ENCODE measurements at regions not wholly inside any gene's neighbourhood (a gene's known extent, or its start where the extent isn't known, plus 50 kb on each side); places are given as distances from the start of the nearest gene placed in this dataset.

DNA sequence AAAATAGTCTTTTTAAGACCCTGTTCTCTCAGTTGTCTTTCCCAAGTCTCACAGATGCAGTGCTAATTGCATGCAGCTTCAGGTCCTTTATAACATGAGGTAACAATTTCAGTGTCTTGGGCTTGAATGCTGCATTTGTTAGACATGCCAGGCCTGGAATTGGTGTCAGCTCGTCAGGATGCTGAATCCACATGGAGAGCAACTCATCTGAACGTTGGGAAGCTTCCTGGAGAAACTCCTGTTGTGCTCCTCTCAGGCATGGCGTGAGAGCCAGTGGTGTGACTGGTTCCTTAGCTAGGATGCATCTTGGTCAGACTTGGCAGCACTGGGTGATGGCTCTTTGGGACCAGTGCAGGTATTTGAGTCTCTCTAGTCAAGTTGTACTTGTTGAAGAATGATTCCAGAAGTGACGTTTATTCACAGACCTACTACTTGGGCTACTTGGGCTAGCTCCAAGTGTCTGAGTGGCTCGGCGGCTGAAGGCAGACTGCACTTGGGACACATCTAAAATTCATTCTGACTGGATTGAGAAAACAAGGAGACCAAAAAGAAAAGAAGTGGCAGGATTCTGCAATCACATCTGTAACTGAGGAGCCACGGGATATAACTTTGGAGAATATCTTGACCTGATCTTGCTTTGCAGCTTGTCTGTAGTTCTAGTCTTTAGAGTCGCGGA lies 134.8 kb upstream of the ARHGAP5 start:
- Histone ChIP-seq H3K79me1 (ENCODE audit: low read depth in 1 of 2, low read length in 2 of 2) (no peaks in the 10 kb centered on the region), H3K4me1 (ENCODE audit: control insufficient read depth, insufficient read depth, low read length) (no peaks in the 10 kb centered on the region), H3K9me3 (ENCODE audit: control insufficient read depth, insufficient read depth, low read length) (no peaks in the 10 kb centered on the region), H2BK120ac (ENCODE audit: low read depth, low read length) (no peak overlapping the region), H3K14ac (replicated peaks; ENCODE audit: low read depth, low read length) (no peak overlapping the region), H3K9ac (ENCODE audit: low read depth, low read length) (no peak overlapping the region), H3K18ac (ENCODE audit: low read depth, low read length) (no peak overlapping the region), H3K27me3 (ENCODE audit: control insufficient read depth, insufficient read depth, low read length) (peaks cover 7% of the 10 kb centered on the region), H2AK9ac (replicated peaks; ENCODE audit: low read depth, low read length, poor library complexity) (no peak overlapping the region), H2AFZ (replicated peaks; ENCODE audit: low read length, poor library complexity) (no peak overlapping the region), H2AK5ac (ENCODE audit: low read depth, low read length) (no peak overlapping the region), H3K4me3 (ENCODE audit: insufficient read depth, low read depth, low read length) (no peak overlapping the region), H3K36me3 (ENCODE audit: control insufficient read depth, insufficient read depth, low read length) (no peaks in the 10 kb centered on the region), H4K91ac (ENCODE audit: insufficient read depth, low read depth, low read length) (no peak overlapping the region), H3K4ac (ENCODE audit: low read depth, low read length) (no peak overlapping the region), H2BK20ac (ENCODE audit: low read depth, low read length) (no peak overlapping the region), H3K4me2 (ENCODE audit: low read depth, low read length) (no peak overlapping the region), H3K27ac (ENCODE audit: insufficient read depth, low read length) (no peak overlapping the region), H4K20me1 (ENCODE audit: insufficient read depth, low read length) (no peaks in the 10 kb centered on the region), H3K56ac (ENCODE audit: extremely low read depth, insufficient read depth, low read length) (no peak overlapping the region), H2BK15ac (ENCODE audit: low read depth, low read length) (no peak overlapping the region), H4K8ac (ENCODE audit: low read depth in 2 of 2, low read length in 2 of 2) (no peak overlapping the region), H2BK5ac (ENCODE audit: low read depth, low read length, poor library complexity, severe bottlenecking) (no peak overlapping the region), H3K9me1 (ENCODE audit: insufficient read depth, low read length) (no peaks in the 10 kb centered on the region), H3K23ac (ENCODE audit: low read depth, low read length) (no peak overlapping the region), H4K5ac (ENCODE audit: low read depth, low read length) (no peak overlapping the region)
- dilution Hi-C loops (cut with HindIII; ENCODE audit: low sequenced_read_pairs, unreplicated experiment) = no loop called here
- TF ChIP-seq RAD21 (IDR thresholded peaks at IDR 0.05; ENCODE audit: low read length) = no peak
- ATAC-seq (ENCODE audit: low read depth) (no peak), DNase-seq (no peak)
- in situ Hi-C loops (cut with MboI; ENCODE audit: low sequenced_read_pairs) = loop anchor here (25.0 kb wide), 1 partner anchor 295 kb away; no protein-coding TSS in a partner anchor
- ChIA-PET POLR2A (ENCODE audit: unreplicated experiment) (no interaction called here), CTCF (no interaction called here)
- intact Hi-C loops (cut with micrococcal nuclease) = no loop called here
- 61% methylated on average over 4 of the region's 9 CpGs; no CpG with 5 or more reads in 1 of the 2 experiments for WGBS, 2 experiments (ENCODE audit: extremely low coverage in 2 of 2, insufficient read length in 1 of 2)
- no TSS peak for BruUV-seq (replicated peaks)
